A549 (cell line): ENCODE measurements at regions not wholly inside any gene's neighbourhood (a gene's known extent, or its start where the extent isn't known, plus 50 kb on each side); places are given as distances from the start of the nearest gene placed in this dataset.

Experiments
- BHLHE40 ChIP-seq: IDR thresholded peaks from 2 replicates; pipeline ENCODE4 v1.6.1; 2012; ENCODE audit warnings: low read depth, low read length, inconsistent platforms
- EP300 ChIP-seq, 2 experiments: fragments of >200 bp; sonication (Bioruptor Twin); formaldehyde crosslinking; IDR thresholded peaks; 2 replicates in 1 of 2; 3 replicates in 1 of 2; pipeline ENCODE4 v1.6.1; 2016 to 2017
- KDM1A ChIP-seq: fragments of 200-600 bp; sonication (generic); IDR thresholded peaks from 2 replicates; pipeline ENCODE4 v1.6.1; 2016; ENCODE audit warnings: low read depth, mild to moderate bottlenecking
- POLR2A ChIP-seq: IDR thresholded peaks from 2 replicates; pipeline ENCODE4 v1.6.1; 2012; ENCODE audit warnings: mild to moderate bottlenecking, low read length
- SMC3 ChIP-seq: fragments of >200 bp; sonication (Bioruptor Twin); formaldehyde crosslinking; IDR thresholded peaks from 3 replicates; pipeline ENCODE4 v1.6.1; 2018; ENCODE audit warnings: inconsistent platforms
- TP53 ChIP-seq: fragments of 250-450 bp; sonication (Bioruptor Pico); IDR thresholded peaks from 2 replicates; pipeline ENCODE4 v1.5.0; 2021; ENCODE audit warnings: mild to moderate bottlenecking, moderate library complexity
- TF ChIP-seq, protein P1 (sequence below): fragments of >200 bp; sonication (Bioruptor Twin); formaldehyde crosslinking; IDR thresholded peaks from 3 replicates; pipeline ENCODE4 v1.5.1; 2016
- TF ChIP-seq, protein P2 (sequence below): IDR thresholded peaks from 2 replicates; pipeline ENCODE4 v1.6.1; 2012; ENCODE audit warnings: low read depth, borderline replicate concordance

DNA sequence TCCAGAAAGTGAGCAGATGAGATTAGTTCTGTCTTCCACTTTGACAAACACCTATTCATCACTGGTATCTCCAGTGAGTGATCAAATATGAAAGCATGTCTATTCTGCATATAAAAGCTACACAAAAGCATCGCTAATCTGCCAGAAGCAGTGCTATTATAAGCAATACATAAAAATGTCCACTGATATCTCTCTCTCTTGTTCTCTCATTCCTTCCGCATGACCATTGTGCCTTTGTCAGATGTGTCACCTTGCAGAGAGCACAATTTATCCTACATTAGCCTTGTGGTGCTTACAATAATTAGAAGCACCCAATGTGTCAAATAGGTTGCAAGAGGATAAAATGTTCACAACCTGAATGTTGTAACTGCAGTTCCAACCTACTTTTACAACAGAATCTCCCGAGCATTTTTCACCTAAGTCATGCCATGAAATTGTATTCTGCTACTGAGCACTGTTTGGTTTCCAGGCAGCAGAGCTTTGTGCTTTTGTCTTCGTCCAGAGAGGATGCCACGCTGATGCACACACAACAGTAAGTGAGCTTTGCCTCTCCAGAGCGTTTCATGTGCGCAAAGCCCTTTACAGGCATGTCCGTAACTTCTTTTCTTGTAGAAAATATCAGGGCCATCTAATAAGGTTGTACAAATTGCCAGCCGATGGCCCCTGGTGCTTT lies 198.7 kb upstream of the PLD5 start:
- TF ChIP-seq EP300 (IDR thresholded peaks at IDR 0.05) (no peak), POLR2A (no peak), SMC3 (no peak), KDM1A (no peak), BHLHE40 (no peak), TP53 (CRISPR knock-in tag) (no peak)
- TF ChIP-seq, protein P1, sequence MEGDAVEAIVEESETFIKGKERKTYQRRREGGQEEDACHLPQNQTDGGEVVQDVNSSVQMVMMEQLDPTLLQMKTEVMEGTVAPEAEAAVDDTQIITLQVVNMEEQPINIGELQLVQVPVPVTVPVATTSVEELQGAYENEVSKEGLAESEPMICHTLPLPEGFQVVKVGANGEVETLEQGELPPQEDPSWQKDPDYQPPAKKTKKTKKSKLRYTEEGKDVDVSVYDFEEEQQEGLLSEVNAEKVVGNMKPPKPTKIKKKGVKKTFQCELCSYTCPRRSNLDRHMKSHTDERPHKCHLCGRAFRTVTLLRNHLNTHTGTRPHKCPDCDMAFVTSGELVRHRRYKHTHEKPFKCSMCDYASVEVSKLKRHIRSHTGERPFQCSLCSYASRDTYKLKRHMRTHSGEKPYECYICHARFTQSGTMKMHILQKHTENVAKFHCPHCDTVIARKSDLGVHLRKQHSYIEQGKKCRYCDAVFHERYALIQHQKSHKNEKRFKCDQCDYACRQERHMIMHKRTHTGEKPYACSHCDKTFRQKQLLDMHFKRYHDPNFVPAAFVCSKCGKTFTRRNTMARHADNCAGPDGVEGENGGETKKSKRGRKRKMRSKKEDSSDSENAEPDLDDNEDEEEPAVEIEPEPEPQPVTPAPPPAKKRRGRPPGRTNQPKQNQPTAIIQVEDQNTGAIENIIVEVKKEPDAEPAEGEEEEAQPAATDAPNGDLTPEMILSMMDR: no peak
- TF ChIP-seq, protein P2, sequence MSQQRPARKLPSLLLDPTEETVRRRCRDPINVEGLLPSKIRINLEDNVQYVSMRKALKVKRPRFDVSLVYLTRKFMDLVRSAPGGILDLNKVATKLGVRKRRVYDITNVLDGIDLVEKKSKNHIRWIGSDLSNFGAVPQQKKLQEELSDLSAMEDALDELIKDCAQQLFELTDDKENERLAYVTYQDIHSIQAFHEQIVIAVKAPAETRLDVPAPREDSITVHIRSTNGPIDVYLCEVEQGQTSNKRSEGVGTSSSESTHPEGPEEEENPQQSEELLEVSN: no peak
